IPS-NIHi11 (cell line): ENCODE measurements at regions not wholly inside any gene's neighbourhood (a gene's known extent, or its start where the extent isn't known, plus 50 kb on each side); places are given as distances from the start of the nearest gene placed in this dataset.
A peak's percentile ranks its signal among the peaks of the same experiment; 100 is the strongest.

Experiments
- DNase-seq: peaks from one replicate; pipeline ENCODE4 v3.0.0; 2012; ENCODE audit warnings: mixed read lengths, low spot score

- no peak for DNase-seq
Measured at GRCh38 chr3:45330510-45331295, 57.7 kb upstream of the LARS2 start.

GRCh38 chr3:45332493-45332892, 55.9 kb upstream of the LARS2 start:
- DNase-seq = no peak

- DNase-seq = peak; percentile 19
Measured at GRCh38 chr3:45332901-45333407, 55.4 kb upstream of the LARS2 start.

- no peak for DNase-seq
Measured at GRCh38 chr3:45333549-45333948, 54.8 kb upstream of the LARS2 start.

GRCh38 chr3:45337839-45338470, 50.4 kb upstream of the LARS2 start:
- DNase-seq = peak; percentile 38
